Neural cell (in vitro differentiated cells): ENCODE measurements at regions not wholly inside any gene's neighbourhood (a gene's known extent, or its start where the extent isn't known, plus 50 kb on each side); places are given as distances from the start of the nearest gene placed in this dataset.

Experiments used
- CTCF ChIP-seq: fragments of 450-650 bp; IDR thresholded peaks from 2 replicates; pipeline ENCODE4 v1.5.1; 2014; ENCODE audit warnings: antibody characterized with exemption, mild to moderate bottlenecking, moderate library complexity; ENCODE audit not compliant: poor library complexity, severe bottlenecking
- EZH2 ChIP-seq: fragments of 200-600, 300-800 bp; shearing (Covaris generic), sonication (generic); IDR thresholded peaks from 2 replicates; pipeline ENCODE4 v1.6.1; 2014; ENCODE audit warnings: antibody characterized with exemption, low read length, borderline replicate concordance, mild to moderate bottlenecking; ENCODE audit not compliant: insufficient read depth, poor library complexity, severe bottlenecking
- POLR2AphosphoS5 ChIP-seq: IDR thresholded peaks from 2 replicates; pipeline ENCODE4 v1.6.1; 2012
- REST ChIP-seq: IDR thresholded peaks from 2 replicates; pipeline ENCODE4 v1.6.1; 2012; ENCODE audit warnings: borderline replicate concordance
- SMC3 ChIP-seq: fragments of 450-650 bp; conservative IDR thresholded peaks from 2 replicates; pipeline ENCODE4 v1.6.1; 2014; ENCODE audit warnings: antibody characterized with exemption, mild to moderate bottlenecking, moderate library complexity; ENCODE audit not compliant: poor library complexity
- TAF1 ChIP-seq: IDR thresholded peaks from 2 replicates; pipeline ENCODE4 v1.6.1; 2012; ENCODE audit warnings: low read depth

GRCh38 chr15:92288755-92289154 lies 104.9 kb upstream of the ST8SIA2 start:
- TF ChIP-seq SMC3 = no peak
- no peak for TF ChIP-seq CTCF
- no peak for TF ChIP-seq EZH2
- TF ChIP-seq TAF1 = no peak
- no peak for TF ChIP-seq POLR2AphosphoS5
- TF ChIP-seq REST = no peak
